ENCODE measurements at regions not wholly inside any gene's neighbourhood (a gene's known extent, or its start where the extent isn't known, plus 50 kb on each side); places are given as distances from the start of the nearest gene placed in this dataset.

DNA sequence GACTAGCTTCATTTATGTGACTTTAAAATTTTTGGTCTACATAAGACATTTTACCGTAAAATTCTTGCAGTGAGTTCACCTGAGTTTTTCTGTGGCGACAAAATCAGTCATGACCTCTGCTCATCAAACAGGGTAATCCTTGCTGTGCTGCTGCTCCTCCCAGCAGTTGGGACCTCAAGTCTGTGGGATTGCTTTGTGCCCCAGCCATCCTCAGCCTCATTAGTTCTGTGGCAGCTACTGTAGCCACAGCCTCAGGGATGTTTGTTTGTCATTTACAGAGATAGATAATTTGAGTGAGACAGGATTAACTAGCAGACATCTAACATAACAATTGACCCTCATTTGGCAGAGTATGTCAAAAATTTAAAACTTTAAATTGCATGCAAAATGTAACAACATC is 357.0 kb downstream of the PCNX1 start:
- TF ChIP-seq, protein P1, sequence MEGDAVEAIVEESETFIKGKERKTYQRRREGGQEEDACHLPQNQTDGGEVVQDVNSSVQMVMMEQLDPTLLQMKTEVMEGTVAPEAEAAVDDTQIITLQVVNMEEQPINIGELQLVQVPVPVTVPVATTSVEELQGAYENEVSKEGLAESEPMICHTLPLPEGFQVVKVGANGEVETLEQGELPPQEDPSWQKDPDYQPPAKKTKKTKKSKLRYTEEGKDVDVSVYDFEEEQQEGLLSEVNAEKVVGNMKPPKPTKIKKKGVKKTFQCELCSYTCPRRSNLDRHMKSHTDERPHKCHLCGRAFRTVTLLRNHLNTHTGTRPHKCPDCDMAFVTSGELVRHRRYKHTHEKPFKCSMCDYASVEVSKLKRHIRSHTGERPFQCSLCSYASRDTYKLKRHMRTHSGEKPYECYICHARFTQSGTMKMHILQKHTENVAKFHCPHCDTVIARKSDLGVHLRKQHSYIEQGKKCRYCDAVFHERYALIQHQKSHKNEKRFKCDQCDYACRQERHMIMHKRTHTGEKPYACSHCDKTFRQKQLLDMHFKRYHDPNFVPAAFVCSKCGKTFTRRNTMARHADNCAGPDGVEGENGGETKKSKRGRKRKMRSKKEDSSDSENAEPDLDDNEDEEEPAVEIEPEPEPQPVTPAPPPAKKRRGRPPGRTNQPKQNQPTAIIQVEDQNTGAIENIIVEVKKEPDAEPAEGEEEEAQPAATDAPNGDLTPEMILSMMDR (conservative IDR thresholded peaks at IDR 0.05; ENCODE audit: low read length) = no peak
- TF ChIP-seq EZH2phosphoT487 (IDR thresholded peaks at IDR 0.05; ENCODE audit: borderline replicate concordance, low read depth, low read length) = no peak
